Panc1 (cell line): ENCODE measurements at regions not wholly inside any gene's neighbourhood (a gene's known extent, or its start where the extent isn't known, plus 50 kb on each side); places are given as distances from the start of the nearest gene placed in this dataset.

Experiments used
- ATAC-seq: fragments of 200-7000 bp; cut with Tn5 transposase; 2 replicates; pipeline ENCODE4 v1.9.1; 2020; ENCODE audit warnings: mild to moderate bottlenecking, moderate library complexity
- BruUV-seq: library from RNA; stranded (reverse); fragments of 400-500 nt; replicated peaks from 2 replicates; lab custom pipeline; 2021; lab: Mats Ljungman, UMichigan
- CTCF ChIA-PET: fragments of 300-600 bp; sonication (Branson Sonifier 250); formaldehyde crosslinking; loops from one replicate; lab custom pipeline; 2022; ENCODE audit warnings: antibody characterized with exemption; lab: Charles Lee
- POLR2A ChIA-PET: fragments of 300-600 bp; sonication (Branson Sonifier 250); formaldehyde crosslinking; loops from one replicate; lab custom pipeline; 2022; ENCODE audit warnings: antibody characterized with exemption; lab: Charles Lee
- DNase-seq: peaks from one replicate; pipeline ENCODE4 v3.0.0-alpha.2; 2010; ENCODE audit warnings: low read depth, low spot score
- H3K27ac ChIP-seq: 2 replicates; pipeline ENCODE4 v1.5.1; 2011; ENCODE audit warnings: mild to moderate bottlenecking, low read length, inconsistent platforms
- H3K27me3 ChIP-seq: fragments of 200-500 bp; sonication (Bioruptor generic); 2 replicates; pipeline ENCODE4 v1.6.0; 2014; ENCODE audit warnings: low read length, inconsistent platforms; ENCODE audit not compliant: control insufficient read depth, insufficient read depth
- H3K36me3 ChIP-seq: fragments of 200-500 bp; sonication (Bioruptor generic); 2 replicates; pipeline ENCODE4 v1.5.1; 2014; ENCODE audit warnings: inconsistent platforms, mild to moderate bottlenecking, low read length, moderate library complexity; ENCODE audit not compliant: control insufficient read depth, insufficient read depth
- H3K4me1 ChIP-seq: 2 replicates; pipeline ENCODE4 v1.5.1; 2011; ENCODE audit warnings: inconsistent platforms, mild to moderate bottlenecking, low read length, moderate library complexity; ENCODE audit not compliant: control insufficient read depth, insufficient read depth
- H3K4me3 ChIP-seq, 2 experiments: 2 replicates each; pipeline ENCODE4 v1.5.1; 2011 to 2012; ENCODE audit warnings: low read depth in 2 of 2, low read length in 2 of 2, mild to moderate bottlenecking in 2 of 2, inconsistent platforms in 1 of 2, moderate library complexity in 1 of 2
- H3K9me3 ChIP-seq: fragments of 200-500 bp; sonication (Bioruptor generic); 2 replicates; pipeline ENCODE4 v1.5.1; 2014; ENCODE audit warnings: low read depth, mild to moderate bottlenecking, inconsistent platforms, low read length, moderate library complexity; ENCODE audit not compliant: control insufficient read depth, insufficient read depth
- POLR2AphosphoS5 ChIP-seq: IDR thresholded peaks from 2 replicates; pipeline ENCODE4 v1.6.1; 2012; ENCODE audit warnings: mild to moderate bottlenecking, low read depth, low read length, moderate library complexity
- SIN3A ChIP-seq: IDR thresholded peaks from 2 replicates; pipeline ENCODE4 v1.6.1; 2012; ENCODE audit warnings: low read depth, mild to moderate bottlenecking, low read length, moderate library complexity, borderline replicate concordance; ENCODE audit not compliant: insufficient read depth
- TCF7L2 ChIP-seq: IDR thresholded peaks from 2 replicates; pipeline ENCODE4 v1.6.1; 2011; ENCODE audit warnings: mild to moderate bottlenecking, low read depth, low read length, inconsistent platforms
- in situ Hi-C: cut with HindIII; loops from 2 replicates; pipeline ENCODE4 v1.10.0; 2016; ENCODE audit warnings: low sequenced_read_pairs, low pct_unique_long_range_greater_than_20kb
- intact Hi-C: fragments of 100-400 bp; cut with micrococcal nuclease; formaldehyde crosslinking; loops from one replicate; pipeline ENCODE4 v1.10.0; 2022; ENCODE audit not compliant: unreplicated experiment
- TF ChIP-seq, protein P1 (sequence below): fragments of 450-650 bp; IDR thresholded peaks from 2 replicates; pipeline ENCODE4 v1.5.1; 2017; ENCODE audit warnings: mild to moderate bottlenecking
- TF ChIP-seq, protein P2 (sequence below), 2 experiments: IDR thresholded peaks; 2 replicates each; pipeline ENCODE4 v1.6.1; 2011 to 2012; ENCODE audit warnings: low read depth in 2 of 2, control low read depth in 1 of 2, low read length in 1 of 2, mild to moderate bottlenecking in 1 of 2, moderate library complexity in 1 of 2; ENCODE audit not compliant: insufficient read depth in 1 of 2

DNA sequence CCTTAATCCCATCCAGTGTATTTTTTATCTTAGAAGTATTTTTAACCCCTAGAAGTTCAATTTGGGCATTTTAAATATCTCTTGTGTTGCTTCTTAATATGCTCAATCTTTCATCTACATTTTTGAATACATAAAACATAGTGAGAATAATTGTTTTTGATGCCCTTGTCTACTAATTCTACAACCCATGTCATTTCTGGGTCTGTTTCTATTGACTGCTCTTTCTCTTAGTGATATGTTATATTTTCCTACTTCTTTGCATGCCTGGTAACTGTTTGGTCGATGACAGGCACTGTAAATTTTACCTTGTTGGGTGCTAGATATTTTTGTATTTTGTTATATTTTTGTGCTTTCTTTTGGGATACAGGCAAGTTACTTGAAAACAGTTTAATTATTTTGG lies 56.3 kb downstream of the CYTL1 start:
- intact Hi-C loops (no loop called here), in situ Hi-C loops (no loop called here)
- ChIA-PET POLR2A (no interaction called here), CTCF (no interaction called here)
- TF ChIP-seq, protein P1, sequence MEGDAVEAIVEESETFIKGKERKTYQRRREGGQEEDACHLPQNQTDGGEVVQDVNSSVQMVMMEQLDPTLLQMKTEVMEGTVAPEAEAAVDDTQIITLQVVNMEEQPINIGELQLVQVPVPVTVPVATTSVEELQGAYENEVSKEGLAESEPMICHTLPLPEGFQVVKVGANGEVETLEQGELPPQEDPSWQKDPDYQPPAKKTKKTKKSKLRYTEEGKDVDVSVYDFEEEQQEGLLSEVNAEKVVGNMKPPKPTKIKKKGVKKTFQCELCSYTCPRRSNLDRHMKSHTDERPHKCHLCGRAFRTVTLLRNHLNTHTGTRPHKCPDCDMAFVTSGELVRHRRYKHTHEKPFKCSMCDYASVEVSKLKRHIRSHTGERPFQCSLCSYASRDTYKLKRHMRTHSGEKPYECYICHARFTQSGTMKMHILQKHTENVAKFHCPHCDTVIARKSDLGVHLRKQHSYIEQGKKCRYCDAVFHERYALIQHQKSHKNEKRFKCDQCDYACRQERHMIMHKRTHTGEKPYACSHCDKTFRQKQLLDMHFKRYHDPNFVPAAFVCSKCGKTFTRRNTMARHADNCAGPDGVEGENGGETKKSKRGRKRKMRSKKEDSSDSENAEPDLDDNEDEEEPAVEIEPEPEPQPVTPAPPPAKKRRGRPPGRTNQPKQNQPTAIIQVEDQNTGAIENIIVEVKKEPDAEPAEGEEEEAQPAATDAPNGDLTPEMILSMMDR = no peak
- TF ChIP-seq POLR2AphosphoS5 = no peak
- TF ChIP-seq, protein P2, sequence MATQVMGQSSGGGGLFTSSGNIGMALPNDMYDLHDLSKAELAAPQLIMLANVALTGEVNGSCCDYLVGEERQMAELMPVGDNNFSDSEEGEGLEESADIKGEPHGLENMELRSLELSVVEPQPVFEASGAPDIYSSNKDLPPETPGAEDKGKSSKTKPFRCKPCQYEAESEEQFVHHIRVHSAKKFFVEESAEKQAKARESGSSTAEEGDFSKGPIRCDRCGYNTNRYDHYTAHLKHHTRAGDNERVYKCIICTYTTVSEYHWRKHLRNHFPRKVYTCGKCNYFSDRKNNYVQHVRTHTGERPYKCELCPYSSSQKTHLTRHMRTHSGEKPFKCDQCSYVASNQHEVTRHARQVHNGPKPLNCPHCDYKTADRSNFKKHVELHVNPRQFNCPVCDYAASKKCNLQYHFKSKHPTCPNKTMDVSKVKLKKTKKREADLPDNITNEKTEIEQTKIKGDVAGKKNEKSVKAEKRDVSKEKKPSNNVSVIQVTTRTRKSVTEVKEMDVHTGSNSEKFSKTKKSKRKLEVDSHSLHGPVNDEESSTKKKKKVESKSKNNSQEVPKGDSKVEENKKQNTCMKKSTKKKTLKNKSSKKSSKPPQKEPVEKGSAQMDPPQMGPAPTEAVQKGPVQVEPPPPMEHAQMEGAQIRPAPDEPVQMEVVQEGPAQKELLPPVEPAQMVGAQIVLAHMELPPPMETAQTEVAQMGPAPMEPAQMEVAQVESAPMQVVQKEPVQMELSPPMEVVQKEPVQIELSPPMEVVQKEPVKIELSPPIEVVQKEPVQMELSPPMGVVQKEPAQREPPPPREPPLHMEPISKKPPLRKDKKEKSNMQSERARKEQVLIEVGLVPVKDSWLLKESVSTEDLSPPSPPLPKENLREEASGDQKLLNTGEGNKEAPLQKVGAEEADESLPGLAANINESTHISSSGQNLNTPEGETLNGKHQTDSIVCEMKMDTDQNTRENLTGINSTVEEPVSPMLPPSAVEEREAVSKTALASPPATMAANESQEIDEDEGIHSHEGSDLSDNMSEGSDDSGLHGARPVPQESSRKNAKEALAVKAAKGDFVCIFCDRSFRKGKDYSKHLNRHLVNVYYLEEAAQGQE (IDR thresholded peaks at IDR 0.05; ENCODE audit: insufficient read depth in 1 of 2, low read depth in 2 of 2, low read length in 1 of 2) = no peak
- no peak for TF ChIP-seq TCF7L2
- TF ChIP-seq SIN3A = no peak
- H3K36me3 ChIP-seq = no peaks in the 10 kb centered on the region
- BruUV-seq = no TSS peak
- H3K27ac ChIP-seq = no peak overlapping the region
- no peak overlapping the region for H3K4me3 ChIP-seq
- ATAC-seq (no peak), DNase-seq (no peak)
- peaks cover 8% of the 10 kb centered on the region; the same call in 1 of the 2 replicates for H3K9me3 ChIP-seq
- no peaks in the 10 kb centered on the region for H3K27me3 ChIP-seq
- no peaks in the 10 kb centered on the region for H3K4me1 ChIP-seq
